GM19455 (cell line): ENCODE measurements at regions not wholly inside any gene's neighbourhood (a gene's known extent, or its start where the extent isn't known, plus 50 kb on each side); places are given as distances from the start of the nearest gene placed in this dataset.

ENCODE experiments used
- ATAC-seq: cut with Tn5 transposase; IDR thresholded peaks from one replicate; pipeline ENCODE4 v1.9.1; 2021; ENCODE audit not compliant: unreplicated experiment

DNA sequence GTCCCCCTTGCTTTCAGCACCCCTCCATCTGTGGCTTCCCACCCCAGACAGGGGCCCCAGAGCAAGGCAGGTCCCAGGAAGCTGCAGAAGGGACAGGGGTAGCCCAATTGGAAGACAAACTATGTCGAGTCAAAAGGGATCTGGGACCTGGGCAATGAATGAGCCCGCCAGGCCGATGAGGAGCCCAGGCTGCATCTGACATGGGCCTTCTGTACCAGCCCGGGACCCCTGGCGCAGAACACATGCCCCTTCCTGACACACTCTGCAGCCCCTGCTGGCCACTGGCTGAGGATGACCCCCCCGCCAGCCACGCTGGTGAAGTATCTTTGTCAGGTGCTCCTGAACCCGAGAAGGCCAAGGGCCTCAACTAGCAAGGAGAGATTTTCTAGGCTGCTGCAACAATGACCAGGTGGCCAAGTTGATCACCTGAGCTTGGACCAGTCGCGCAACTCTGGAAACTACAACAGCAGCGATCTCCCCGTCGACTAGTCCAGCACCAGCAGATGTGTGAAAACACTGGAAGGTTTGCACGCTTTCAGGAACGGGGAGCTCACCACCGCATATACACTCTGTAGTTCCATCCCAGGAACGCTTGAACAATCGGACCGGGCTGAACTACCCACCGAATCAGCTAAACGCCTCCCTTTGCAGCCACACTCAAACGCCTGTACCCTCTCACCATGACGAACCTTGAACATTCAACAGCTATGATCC lies 119.0 kb downstream of the NCOR2 start:
- no peak for ATAC-seq

DNA sequence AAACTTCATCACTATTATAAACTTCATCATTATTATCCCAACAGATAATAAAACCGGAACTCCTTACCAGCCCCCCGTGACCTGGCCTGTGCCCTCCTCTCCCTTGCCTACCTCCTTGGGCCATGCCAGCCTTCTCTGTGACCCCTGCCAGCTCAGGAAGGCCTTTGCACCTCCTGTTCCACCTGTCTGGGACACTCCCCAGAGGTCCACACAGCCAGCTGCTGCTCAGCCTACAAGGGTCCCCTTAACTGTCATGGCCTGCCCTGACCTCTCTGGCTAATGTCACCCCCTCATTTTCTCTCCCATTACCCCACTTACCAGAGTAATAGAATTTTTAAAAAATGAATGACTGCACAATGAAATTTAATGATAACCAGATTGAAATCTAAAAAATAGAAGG lies 121.0 kb downstream of the NCOR2 start:
- no peak for ATAC-seq

DNA sequence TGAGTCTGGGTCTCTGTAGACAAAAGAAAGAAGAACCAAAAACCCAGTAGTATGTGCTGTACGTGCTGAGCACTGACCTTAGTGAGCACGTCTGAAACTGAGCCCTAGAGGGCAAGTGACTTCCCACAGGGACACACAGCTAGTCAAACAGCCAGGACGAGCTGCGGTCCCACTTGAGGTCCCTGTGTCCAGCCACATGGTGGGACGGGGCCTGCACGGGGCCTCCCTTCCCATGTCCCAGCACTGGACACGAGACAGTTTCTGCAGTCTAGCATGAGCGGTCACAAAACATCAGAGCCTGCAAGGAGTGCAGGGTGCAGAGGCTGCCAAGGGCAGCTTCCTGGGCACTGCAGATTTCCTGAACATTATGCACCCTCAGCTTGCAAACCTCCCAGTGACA lies 121.6 kb downstream of the NCOR2 start:
- no peak for ATAC-seq

DNA sequence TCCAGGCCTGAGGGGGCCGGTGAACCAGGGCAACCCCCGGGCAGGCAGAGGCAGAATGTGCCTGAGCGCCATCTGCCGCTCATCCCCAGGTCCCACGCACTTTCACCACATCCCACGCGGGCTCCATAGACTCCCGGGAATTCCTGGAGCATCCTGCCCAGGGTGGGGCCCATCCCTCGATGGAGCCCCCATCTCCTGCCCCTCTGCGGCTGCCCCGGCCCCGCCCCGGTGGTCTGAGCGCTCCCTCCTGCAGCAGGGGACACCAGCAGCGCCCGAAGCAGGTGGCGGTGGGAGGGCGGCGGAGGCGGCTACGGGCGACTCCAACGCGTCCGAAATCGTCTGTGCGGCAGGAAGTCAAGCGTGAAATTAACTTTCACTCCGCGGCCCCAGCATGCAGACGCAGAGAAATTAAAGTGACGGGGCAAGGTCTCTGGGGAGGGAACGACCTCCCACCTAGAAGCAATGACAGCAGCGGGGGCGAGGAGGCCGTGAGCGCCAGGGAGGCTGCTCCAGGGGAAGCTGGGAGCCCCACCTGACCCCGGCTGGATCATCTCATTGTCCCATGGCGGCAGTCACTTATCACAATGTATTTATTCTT lies 122.2 kb downstream of the NCOR2 start:
- no peak for ATAC-seq

DNA sequence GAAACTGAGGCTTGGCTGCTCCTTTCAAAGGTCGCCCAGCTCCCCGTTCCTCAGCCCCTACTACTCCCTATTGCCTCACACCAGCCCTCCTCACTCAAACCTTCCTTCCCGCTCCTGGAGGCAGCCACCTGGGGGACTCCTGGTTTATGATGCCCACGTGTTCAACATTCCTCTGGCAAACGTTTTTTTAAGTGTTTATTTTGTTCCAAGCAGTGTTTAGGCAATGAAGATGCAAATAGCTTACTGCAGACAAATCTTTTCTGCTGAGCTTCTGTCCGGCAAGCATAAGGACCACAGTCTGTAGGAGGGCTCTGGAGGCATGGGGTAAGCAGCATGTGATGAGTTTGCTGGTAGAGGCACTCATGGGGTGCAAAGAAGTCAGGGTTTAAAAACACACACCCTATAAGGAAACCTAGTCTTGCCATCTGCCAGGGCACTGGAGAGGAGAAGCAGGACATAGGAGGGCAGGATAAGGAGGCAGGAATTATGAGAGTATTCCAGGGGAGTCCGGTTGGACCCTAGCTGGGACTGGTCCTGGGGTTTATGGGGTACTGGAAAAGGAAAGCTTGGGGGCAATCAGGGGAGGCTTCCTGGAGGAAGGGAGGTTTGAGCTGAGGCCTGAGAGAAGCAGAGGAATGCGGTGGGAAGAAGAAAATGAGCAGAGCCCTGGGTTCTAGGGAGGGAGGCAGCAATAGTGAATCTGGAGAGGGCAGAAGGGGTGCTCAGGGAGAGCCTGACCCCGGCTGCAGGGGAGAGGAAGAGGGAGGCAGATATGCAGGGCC lies 123.3 kb downstream of the NCOR2 start:
- no peak for ATAC-seq

DNA sequence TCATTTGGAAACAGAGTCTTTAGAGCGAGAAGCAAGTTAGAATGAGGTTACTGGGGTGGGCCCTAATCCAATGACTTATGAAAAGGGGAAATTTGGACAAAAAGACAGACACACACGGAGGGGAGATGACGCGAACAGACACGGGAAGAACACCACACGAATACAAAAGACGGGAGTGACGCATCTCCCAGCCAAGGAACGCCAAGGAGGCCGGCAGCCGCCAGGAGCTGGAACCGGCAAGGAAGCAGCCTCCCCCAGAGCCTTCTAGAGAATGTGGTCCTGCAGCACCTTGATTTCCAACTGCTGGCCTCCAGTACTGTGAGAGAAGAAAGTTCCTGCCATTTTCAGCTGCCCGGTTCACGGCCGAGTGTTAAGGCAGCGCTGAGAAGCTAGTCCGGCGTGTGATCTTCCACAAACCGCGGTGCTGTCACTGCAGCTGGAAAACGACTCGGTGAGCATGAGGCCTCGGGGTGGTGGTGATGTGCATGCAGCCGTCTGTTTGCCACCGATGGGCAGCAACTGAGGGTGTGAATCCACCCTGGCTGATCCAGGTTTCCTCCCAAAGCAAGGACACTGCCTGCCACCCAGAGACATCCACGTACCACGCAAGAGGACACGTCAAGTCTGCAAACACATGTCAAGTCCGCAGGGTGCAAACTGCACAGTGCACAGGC lies 124.5 kb downstream of the NCOR2 start:
- no peak for ATAC-seq

DNA sequence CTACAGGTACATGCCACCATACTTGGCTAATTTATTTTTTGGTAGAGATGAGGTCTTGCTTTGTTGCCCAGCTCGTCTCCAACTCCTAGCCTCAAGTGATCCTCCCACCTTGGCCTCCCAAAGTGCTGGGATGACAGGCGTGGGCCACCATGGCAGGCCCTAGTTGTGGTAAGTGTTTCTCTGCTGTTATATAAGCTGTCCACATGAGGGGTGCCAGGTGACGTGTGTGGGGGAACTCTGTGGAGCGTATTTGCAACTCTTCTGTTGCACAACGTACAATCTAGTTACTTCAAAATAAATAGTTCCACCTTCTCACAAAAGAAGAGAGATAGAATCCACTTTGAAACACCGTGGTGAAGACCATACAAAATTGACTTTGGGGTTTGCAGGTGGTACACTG lies 125.1 kb downstream of the NCOR2 start:
- ATAC-seq: no peak

DNA sequence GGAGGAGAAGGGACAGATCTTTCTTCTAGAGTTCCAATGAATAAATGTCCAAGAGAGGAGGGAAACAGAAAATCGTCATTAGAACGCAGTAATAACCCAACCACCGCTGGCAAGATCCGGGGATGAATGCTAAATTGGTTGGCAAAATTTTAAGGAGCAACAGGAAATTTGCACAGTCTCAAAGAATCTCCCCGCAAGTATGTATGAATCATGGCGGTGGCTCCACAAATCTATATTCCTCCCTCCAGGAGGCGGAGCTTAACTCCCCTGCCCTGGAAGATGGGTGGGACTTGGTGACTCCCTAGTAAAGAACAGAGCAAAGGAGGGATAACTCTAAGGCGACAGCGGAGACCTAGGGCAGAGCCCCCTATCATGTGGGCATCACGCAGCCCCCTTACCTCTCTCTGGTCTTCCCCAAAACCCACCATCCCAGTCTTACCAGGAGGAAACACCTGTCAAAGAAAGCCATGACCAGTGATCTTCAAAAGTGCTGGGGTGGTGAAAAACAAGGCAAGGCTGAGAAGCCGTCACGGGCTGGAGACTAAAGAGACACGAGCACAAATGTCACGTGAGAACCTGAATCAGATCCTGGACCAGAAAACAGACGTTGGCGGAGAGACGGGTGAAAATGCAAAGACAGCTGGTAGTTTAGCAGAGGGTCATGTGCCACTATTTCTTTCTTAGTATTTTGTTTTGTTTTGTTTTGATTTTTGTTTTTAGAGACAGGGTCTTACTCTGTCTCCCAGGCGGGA lies 125.8 kb downstream of the NCOR2 start:
- ATAC-seq: no peak

DNA sequence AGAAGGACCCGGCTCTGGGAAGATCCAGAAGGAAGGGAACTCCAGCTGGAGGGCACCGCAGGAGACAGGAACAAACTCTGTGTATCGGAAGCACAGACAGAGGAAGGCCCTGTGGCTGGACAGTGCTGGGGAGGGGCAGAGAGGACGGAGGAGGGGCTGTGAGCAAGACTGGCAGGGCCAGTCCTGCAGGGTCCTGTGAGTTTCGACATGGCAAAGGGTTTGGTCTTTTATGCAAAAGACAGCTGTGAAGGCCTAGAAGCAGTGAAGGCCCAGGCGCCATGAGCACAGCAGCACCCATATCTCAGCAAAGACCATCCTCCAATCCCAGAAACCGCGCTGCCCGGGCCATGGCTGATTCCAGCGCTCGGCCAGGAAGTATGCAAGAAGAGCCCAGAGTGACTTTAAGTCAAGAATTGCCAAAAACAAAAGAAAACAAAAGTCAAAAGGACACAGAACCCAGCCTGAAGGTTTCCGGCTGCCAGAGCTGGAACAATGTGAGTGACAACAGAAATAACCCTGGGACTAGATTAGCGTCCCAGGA lies 126.5 kb downstream of the NCOR2 start:
- ATAC-seq: no peak

DNA sequence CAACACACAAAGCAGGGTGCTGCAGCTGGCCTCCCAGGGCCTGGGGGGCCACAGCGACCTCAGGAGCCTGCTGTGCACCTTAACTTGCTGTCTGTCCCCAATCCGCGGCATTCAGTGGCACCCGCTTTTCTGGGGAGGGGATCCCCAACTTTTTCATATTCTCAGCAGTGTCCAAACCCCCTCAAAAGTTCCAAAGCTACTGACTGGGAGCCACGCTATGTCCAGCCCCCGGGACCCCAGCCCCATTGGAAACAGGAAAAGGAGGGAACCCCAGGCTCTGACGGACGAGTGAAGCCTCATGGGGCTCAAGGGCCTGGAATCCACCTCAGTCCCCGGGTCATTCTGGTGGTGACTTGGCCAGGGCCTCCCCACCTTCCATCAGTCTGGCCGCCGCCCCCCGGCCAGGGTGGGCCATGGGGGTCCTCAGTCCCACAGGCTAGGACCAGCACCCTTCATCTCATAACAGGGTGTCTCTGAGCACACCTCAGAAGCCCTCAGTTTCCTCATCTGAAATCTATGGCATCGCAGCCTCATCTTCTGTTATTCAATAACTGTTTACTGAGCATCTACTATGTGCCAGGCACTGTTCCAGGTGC lies 127.3 kb downstream of the NCOR2 start:
- no peak for ATAC-seq

DNA sequence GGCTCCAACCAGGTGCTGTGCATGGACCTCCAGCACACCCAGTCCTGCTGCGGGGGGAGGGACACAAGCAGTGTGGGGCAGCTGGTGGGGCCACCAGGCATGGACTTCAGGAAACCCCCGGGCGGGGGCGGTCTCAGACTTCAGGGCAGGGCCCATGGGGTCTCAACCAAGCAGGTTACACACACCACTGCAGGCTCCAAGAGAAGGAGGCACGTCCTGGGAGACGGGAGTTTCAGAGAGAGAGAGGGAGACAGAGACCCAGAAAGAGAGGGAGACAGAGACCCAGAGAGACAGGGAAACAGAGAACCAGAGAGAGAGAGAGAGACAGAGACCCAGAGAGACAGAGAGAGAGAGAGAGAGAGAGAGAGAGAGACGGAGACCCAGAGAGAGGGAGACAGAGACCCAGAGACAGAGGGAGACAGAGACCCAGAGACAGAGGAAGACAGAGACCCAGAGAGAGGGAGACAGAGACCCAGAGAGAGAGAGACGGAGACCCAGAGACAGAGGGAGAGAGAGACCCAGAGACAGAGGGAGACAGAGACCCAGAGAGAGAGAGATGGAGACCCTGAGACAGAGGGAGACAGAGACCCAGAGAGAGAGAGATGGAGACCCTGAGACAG lies 128.9 kb downstream of the NCOR2 start:
- no peak for ATAC-seq

DNA sequence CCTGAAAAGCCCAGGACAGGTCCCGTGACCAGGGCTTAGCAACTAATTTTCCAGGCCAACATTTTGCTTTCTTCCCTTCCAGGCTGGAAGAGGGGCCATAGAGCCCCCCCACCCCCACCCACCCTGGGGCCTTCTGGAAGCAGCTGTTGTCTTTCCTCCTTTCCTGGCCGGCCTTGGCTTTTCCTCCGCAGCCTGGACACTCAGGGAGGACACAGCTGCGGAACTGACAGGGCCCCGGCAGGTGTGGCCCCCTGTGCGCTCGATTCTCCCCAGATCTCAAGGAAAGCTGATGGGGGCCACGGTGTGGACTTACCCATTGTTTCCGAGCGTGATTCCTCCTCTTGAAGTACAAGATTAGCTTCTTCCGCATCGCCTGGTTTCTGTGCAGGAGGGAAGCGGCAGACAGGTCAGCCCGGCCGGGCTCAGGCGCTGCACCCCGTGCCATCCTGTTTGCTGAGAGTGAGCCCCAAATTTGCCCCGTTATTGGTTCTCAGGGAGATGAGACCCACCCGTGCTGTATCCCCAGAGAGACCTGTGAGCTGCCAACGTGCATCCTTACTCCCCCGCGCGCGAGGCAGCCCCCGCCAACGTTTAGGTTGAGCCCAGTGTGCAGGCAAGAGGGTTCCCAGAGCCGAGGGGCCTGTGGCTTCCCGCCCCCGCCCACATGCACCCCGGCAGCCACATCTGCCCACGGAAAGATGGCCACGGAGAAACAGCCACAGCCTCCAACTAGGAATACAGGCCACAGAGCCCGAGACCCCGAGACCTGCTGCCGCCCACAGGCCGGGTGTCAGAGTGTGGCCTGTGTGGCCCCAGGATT lies 129.6 kb downstream of the NCOR2 start:
- ATAC-seq: no peak

DNA sequence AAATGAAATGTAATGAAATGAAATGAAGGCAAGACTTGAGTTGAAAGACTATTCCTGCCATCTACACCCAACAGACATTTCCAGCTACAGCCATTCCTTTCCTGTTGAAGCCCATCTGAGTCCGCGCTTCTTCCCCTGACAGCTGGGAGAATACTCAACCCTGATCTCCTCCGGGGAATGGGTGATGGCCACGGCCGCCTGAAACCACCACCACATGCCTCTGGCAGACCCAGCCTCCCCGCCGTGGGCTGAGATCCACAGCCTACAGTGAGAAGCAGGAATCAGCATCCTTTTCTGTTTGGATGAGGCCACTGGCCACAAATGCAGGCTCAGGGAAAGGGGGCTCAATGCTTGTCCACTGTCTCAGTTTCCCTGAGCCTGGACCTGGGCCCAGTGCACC lies 130.3 kb downstream of the NCOR2 start:
- no peak for ATAC-seq

DNA sequence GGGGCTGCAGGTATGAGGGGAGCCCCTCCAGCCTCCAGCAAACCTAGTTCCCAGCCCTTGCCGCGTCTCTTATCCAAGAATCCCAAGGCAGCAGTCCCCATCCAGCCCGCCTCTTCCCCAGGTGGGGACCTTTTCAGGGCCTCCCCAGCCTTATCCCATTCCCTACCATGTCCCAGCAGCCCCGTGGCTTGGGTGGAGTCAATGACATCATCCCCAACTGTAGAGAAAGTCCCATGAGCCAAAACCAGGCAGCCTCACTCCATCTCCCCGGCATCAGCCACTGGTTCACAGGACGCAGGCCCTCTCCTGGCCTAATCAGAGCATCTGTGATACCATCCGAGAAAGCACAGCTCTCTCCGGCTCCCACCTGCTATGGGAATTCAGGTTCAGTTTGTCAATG lies 131.0 kb downstream of the NCOR2 start:
- ATAC-seq: no peak

DNA sequence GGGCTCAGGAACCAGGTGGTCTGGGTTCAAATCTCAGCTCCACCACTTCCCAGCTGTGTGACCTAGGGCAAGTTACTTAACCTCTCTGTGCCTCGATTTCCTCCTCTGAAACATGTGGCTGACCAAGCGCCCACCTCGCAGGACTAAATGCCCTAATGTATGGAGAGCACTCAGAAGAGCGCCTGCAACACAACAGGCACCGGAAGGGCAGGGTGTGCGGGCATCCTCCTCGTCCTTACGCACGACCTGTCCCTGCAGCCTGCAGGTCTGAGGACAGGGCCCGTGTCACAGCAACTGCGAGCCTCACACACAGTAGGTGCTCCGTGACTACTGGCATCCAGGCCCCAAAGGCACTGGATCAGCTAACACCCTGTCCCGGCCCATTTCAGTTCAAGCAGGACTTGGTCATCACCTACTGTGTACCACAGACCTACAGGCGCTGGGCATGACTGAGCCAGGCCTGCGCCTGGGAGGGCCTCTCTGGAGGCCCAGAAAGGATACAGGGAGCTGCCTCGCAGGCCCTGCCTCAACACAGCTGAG lies 131.5 kb downstream of the NCOR2 start:
- no peak for ATAC-seq

DNA sequence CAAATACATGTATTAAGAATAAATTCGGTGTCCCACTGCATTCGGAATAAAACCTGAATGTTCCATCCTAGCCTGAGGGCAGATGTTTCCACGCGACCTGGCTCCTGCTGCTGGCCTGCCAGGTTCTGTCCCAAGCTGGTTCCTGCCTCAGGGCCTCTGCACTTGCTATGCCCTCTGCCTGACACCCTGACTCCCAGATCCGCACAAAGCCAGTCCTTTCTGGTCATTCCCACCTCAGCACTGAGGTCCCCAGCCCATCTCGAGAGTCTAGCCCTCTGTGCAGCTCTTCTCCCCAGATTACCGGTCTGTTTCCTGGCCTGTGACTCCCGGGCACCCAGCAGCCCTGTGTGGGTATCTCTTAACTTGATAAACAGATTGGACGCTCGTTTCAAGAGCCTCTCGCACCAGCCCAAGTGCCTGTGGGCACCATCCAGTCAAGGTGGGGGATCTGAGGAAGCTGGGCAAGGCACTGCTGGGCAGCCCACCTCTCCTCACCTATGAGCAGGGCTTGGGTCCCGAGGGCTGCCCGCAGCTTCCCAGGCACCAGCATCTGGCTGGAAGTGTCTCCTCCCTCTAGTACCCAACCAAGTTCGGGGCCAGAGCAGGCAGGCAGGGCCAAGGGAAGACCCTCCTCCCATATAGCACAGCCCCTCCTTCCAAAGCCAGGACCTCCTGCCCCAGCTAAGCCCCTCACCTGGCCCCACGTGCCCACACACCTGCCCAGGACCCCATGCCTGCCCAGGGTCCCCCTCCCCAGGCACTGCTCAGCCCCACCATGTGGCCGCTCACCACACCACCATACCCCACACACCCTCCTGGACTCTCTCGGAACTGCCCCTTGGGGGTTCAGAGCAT lies 132.2 kb downstream of the NCOR2 start:
- no peak for ATAC-seq

DNA sequence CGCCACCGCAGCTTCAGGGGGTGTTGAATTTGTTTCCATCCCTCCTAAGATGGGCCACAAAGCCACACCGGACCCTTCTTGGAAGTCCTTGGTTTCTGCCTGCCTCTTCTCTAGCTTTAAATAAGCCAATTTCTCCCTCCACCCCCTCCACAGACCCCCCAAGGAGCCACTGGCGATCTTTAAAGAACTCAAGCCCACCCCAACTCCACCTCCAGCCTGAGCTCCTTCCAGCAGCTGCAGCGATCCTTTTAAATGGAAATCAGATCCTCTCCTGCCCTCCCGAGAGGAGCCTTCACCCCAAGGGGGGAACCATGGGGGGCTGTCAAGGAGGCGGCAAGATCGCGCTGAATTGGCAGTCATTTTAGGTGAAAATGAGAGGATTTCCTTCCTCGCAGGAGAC lies 133.1 kb downstream of the NCOR2 start:
- ATAC-seq: no peak

DNA sequence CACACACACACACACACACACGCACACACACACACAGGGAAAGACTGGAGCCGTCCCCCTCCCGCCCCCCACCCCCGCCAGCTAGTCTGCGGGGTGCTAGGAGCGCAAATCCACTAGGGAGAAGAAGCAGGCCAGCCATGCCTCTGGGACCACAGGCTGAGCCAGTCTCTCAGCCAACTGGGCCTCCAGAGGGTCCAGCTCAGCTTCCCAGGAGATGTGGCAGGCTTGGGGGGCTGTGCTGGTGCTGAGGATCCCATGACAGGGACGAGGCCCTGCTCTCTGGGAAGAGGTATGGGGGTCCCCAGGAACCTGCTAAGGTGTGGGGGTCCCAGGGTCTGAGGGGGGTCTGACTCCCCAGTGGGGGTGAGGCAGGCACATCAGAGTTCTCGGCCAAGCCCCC lies 133.5 kb downstream of the NCOR2 start:
- ATAC-seq: no peak
